Lung (tissue), 11 donors: ENCODE measurements at regions not wholly inside any gene's neighbourhood (a gene's known extent, or its start where the extent isn't known, plus 50 kb on each side); places are given as distances from the start of the nearest gene placed in this dataset.

Experiments
- ATAC-seq: fragments of 200-7000 bp; cut with Tn5 transposase; one replicate; pipeline ENCODE4 v1.9.1; 2020; ENCODE audit warnings: moderate number of reproducible peaks; ENCODE audit not compliant: insufficient read depth, low FRiP score
- DNase-seq, 3 donors: peaks; one replicate each; pipeline ENCODE4 v3.0.0-alpha.2; 2013 to 2017
- H3K27ac ChIP-seq, 2 donors: one replicate each; pipeline ENCODE4 v1.5.1; 2013; ENCODE audit warnings: mild to moderate bottlenecking in 2 of 2, moderate library complexity in 2 of 2, control low read depth in 1 of 2, inconsistent platforms in 1 of 2, low read depth in 1 of 2, low read length in 1 of 2
- H3K27me3 ChIP-seq, 3 donors: one replicate each; pipeline ENCODE4 v1.5.1; 2013; ENCODE audit warnings: low read length in 2 of 3; ENCODE audit not compliant: control insufficient read depth in 3 of 3, insufficient read depth in 3 of 3
- H3K36me3 ChIP-seq, 4 donors: one replicate each; pipeline ENCODE4 v1.5.1; 2013; ENCODE audit warnings: low read length in 4 of 4, mild to moderate bottlenecking in 1 of 4, moderate library complexity in 1 of 4; ENCODE audit not compliant: control insufficient read depth in 4 of 4, insufficient read depth in 4 of 4
- H3K4me1 ChIP-seq, 5 donors: one replicate each; pipeline ENCODE4 v1.5.1; 2013; ENCODE audit warnings: low read length in 5 of 5, mild to moderate bottlenecking in 2 of 5, moderate library complexity in 1 of 5; ENCODE audit not compliant: control insufficient read depth in 5 of 5, insufficient read depth in 5 of 5
- H3K4me3 ChIP-seq: one replicate; pipeline ENCODE4 v1.5.1; 2013; ENCODE audit warnings: mild to moderate bottlenecking, control low read depth, moderate library complexity
- H3K9ac ChIP-seq, 2 donors: one replicate each; pipeline ENCODE4 v1.5.1; 2013; ENCODE audit warnings: low read length in 2 of 2, control low read depth in 1 of 2; ENCODE audit not compliant: insufficient read depth in 1 of 2
- H3K9me3 ChIP-seq, 4 donors: one replicate each; pipeline ENCODE4 v1.5.1; 2013; ENCODE audit warnings: low read length in 3 of 4, mild to moderate bottlenecking in 1 of 4, moderate library complexity in 1 of 4; ENCODE audit not compliant: control insufficient read depth in 4 of 4, insufficient read depth in 3 of 4
- whole genome bisulfite sequencing, 2 donors: extraction: QIAGEN DNeasy Blood & Tissue Kit; methylation state at CpG; one replicate each; pipeline ENCODE4 v1.1.7; 2013; 5-methylcytosine and 5-hydroxymethylcytosine counted together
- TF ChIP-seq, protein P1 (sequence below): IDR thresholded peaks from 2 replicates; pipeline ENCODE4 v1.5.1; 2012; ENCODE audit warnings: mild to moderate bottlenecking; ENCODE audit errors: control extremely low read depth, extremely low read depth
- donor health status: control.
- donor health status: control.
- donor health status: Bipolar disorder and iron deficiency.
- donor health status: healthy.
- donor health status: DM: yes; HTN: yes; CAD: no.

DNA sequence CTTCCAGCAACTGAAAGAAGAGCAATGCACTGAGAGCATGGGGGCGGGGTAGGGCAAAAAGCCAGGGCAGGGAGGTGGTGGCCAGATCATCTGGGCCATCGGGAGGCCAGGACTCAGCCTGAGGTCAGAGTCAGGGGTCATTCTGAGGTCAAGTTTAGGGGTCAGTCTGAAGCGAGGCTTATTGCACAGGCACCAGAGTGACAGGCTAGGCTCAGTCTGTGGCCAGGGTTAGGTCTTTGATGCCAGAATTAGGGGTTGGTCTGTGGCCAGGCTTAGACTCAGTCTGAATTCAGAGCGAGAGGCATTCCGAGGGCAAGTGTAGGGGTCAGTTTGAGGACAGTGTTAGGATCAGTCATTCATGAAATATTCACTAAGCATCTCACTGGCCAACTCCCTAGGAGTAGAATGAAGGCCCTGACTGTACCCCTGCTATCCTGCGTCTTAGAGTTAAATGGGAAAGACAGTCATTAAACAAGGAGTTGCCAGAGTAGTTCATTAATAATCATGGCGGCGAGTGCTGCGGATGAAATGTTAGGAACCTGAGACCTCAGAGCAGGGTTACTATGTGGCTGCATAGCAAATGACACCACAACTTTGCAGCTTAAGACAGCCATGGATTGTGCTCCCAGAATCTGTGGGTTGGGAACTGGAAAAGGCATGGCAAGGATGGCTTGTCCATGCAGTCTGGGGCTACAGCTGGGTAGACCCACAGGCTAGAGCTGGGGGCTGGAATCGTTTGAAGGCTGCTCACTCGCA, 198.7 kb downstream of the CYP26B1 start:
- no peak overlapping the region for H3K4me3 ChIP-seq
- H3K9me3 ChIP-seq = peaks cover 0 to 2% (median 0%) of the 10 kb centered on the region in 4 donors
- H3K4me1 ChIP-seq = peaks cover 0 to 3% (median 0%) of the 10 kb centered on the region in 5 donors
- H3K9ac ChIP-seq = no peak overlapping the region
- ATAC-seq (no peak), DNase-seq (no peak)
- TF ChIP-seq, protein P1, sequence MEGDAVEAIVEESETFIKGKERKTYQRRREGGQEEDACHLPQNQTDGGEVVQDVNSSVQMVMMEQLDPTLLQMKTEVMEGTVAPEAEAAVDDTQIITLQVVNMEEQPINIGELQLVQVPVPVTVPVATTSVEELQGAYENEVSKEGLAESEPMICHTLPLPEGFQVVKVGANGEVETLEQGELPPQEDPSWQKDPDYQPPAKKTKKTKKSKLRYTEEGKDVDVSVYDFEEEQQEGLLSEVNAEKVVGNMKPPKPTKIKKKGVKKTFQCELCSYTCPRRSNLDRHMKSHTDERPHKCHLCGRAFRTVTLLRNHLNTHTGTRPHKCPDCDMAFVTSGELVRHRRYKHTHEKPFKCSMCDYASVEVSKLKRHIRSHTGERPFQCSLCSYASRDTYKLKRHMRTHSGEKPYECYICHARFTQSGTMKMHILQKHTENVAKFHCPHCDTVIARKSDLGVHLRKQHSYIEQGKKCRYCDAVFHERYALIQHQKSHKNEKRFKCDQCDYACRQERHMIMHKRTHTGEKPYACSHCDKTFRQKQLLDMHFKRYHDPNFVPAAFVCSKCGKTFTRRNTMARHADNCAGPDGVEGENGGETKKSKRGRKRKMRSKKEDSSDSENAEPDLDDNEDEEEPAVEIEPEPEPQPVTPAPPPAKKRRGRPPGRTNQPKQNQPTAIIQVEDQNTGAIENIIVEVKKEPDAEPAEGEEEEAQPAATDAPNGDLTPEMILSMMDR = no peak
- no peaks in the 10 kb centered on the region for H3K36me3 ChIP-seq
- H3K27ac ChIP-seq = no peak overlapping the region
- 84 to 88% methylated on average over 11 of the region's 11 CpGs for WGBS, 2 donors
- no peaks in the 10 kb centered on the region for H3K27me3 ChIP-seq

DNA sequence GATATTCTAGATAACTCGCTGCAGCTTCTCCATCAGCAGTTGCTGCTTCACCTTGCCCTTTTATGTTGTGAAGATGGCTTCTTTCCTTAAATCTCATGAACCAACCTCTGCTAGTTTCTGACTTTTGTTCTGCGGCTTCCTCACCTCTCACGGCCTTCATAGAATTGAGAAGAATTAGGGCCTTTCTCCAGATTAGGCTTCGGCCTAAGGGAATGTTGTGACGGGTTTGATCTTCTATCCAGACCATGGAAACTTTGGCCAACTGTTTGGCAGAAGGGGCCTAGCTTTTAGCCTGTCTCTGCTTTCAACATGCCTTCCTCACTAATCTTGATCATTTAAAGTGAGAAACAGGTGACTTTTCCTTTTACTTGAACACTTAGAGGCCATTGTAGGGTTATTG, 199.9 kb downstream of the CYP26B1 start:
- no peaks in the 10 kb centered on the region for H3K36me3 ChIP-seq
- 97 to 98% methylated on average over 5 of the region's 5 CpGs for WGBS, 2 donors
- H3K4me1 ChIP-seq = peaks cover 0 to 3% (median 0%) of the 10 kb centered on the region in 5 donors
- no peak overlapping the region for H3K27ac ChIP-seq
- TF ChIP-seq, protein P1 = no peak
- ATAC-seq (no peak), DNase-seq (no peak)
- no peaks in the 10 kb centered on the region for H3K27me3 ChIP-seq
- no peak overlapping the region for H3K9ac ChIP-seq
- H3K9me3 ChIP-seq = peaks cover 0 to 1% (median 0%) of the 10 kb centered on the region in 4 donors
- no peak overlapping the region for H3K4me3 ChIP-seq

DNA sequence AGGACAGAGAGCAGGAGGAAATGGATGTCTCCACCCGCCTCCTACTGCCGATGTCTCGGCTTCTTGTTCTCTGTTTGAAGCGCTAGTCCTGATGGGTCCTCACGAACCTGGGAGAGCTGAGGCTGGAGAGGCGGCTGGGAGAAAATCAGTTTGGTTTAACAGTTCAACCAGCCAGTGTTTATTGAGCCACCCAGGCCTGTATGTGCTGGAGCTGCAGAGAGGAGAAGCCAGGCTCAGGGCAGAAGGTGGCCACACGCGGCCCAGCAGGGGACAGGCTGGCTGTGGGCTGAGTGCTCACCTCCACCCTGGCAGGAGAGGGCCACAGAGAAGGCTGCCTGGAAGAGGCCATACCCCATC, 202.1 kb downstream of the CYP26B1 start:
- H3K9ac ChIP-seq = no peak overlapping the region
- H3K4me3 ChIP-seq = no peak overlapping the region
- no peaks in the 10 kb centered on the region for H3K36me3 ChIP-seq
- H3K9me3 ChIP-seq = no peaks in the 10 kb centered on the region
- DNase-seq (peak in 1 of 3 donors; percentile 3), ATAC-seq (no peak)
- 85 to 92% methylated on average over 8 of the region's 8 CpGs for WGBS, 2 donors
- H3K27ac ChIP-seq = no peak overlapping the region
- peaks cover 0 to 2% (median 0%) of the 10 kb centered on the region in 5 donors for H3K4me1 ChIP-seq
- H3K27me3 ChIP-seq = no peaks in the 10 kb centered on the region
- TF ChIP-seq, protein P1 = no peak
